ENCODE measurements at regions not wholly inside any gene's neighbourhood (a gene's known extent, or its start where the extent isn't known, plus 50 kb on each side); places are given as distances from the start of the nearest gene placed in this dataset.

GRCh38 chr9:13879981-13880380 lies 434.0 kb downstream of the NFIB start:
- POLR2A ChIA-PET = no interaction called here
- Histone ChIP-seq H2AFZ (ENCODE audit: insufficient read depth, low read depth, low read length, poor library complexity, severe bottlenecking) (no peak overlapping the region), H3K4me2 (replicated peaks; ENCODE audit: low read depth, low read length, poor library complexity, severe bottlenecking) (no peak overlapping the region), H3K27me3 (replicated peaks in 1 of 4; ENCODE audit: control extremely low read depth in 1 of 4, control insufficient read depth in 3 of 4, insufficient read depth in 4 of 4, low read length in 3 of 4) (no peaks in the 10 kb centered on the region), H4K20me1 (ENCODE audit: control insufficient read depth, insufficient read depth, low read length, poor library complexity, severe bottlenecking) (no peaks in the 10 kb centered on the region), H3K9ac (ENCODE audit: low read length) (no peak overlapping the region), H3K9me3 (ENCODE audit: control extremely low read depth in 1 of 3, control insufficient read depth in 2 of 3, insufficient read depth in 1 of 3, low read length in 2 of 3) (peaks cover 0 to 7% (median 0%) of the 10 kb centered on the region in 3 donors), H3K4me1 (ENCODE audit: control insufficient read depth in 2 of 2, insufficient read depth in 2 of 2, low read length in 2 of 2) (no peaks in the 10 kb centered on the region), H3K79me2 (ENCODE audit: control insufficient read depth, insufficient read depth, low read length) (no peaks in the 10 kb centered on the region), H3K4me3 (ENCODE audit: control extremely low read depth in 1 of 5, extremely low read depth in 1 of 5, insufficient read depth in 1 of 5, low read depth in 2 of 5, low read length in 4 of 5) (no peak overlapping the region), H3K27ac (ENCODE audit: low read length in 2 of 2) (no peak overlapping the region), H3K36me3 (replicated peaks in 1 of 2; ENCODE audit: control extremely low read depth in 1 of 2, control insufficient read depth in 1 of 2, extremely low read depth in 1 of 2, insufficient read depth in 2 of 2, low read length in 1 of 2) (no peaks in the 10 kb centered on the region)
- Mint-ChIP-seq H3K4me3 (no peak overlapping the region), H3K9me3 (ENCODE audit: insufficient read depth) (peaks cover 11% of the 10 kb centered on the region), H3K27ac (no peak overlapping the region), H3K4me1 (no peaks in the 10 kb centered on the region), H3K27me3 (no peaks in the 10 kb centered on the region)
- CTCF ChIA-PET = no interaction called here
- no CpG with 5 or more reads among the region's 1 CpG for WGBS (ENCODE audit: insufficient coverage)
- intact Hi-C loops (cut with micrococcal nuclease) = no loop called here
- no peak for ATAC-seq (ENCODE audit: low read depth)
- TF ChIP-seq CTCF (IDR thresholded peaks at IDR 0.05) = no peak
- DNase-seq = no peak

- no peak overlapping the region for H3K9ac ChIP-seq (ENCODE audit: low read length)
- ChIA-PET POLR2A (no interaction called here), CTCF (no interaction called here)
- no peaks in the 10 kb centered on the region for H3K36me3 ChIP-seq (replicated peaks in 1 of 2; ENCODE audit: control extremely low read depth in 1 of 2, control insufficient read depth in 1 of 2, extremely low read depth in 1 of 2, insufficient read depth in 2 of 2, low read length in 1 of 2)
- Mint-ChIP-seq H3K27ac (no peak overlapping the region), H3K4me1 (no peaks in the 10 kb centered on the region), H3K27me3 (no peaks in the 10 kb centered on the region), H3K4me3 (no peak overlapping the region), H3K9me3 (ENCODE audit: insufficient read depth) (peaks cover 9% of the 10 kb centered on the region)
- H3K27me3 ChIP-seq (replicated peaks in 1 of 4; ENCODE audit: control extremely low read depth in 1 of 4, control insufficient read depth in 3 of 4, insufficient read depth in 4 of 4, low read length in 3 of 4) = no peaks in the 10 kb centered on the region
- H3K27ac ChIP-seq (ENCODE audit: low read length in 2 of 2) = no peak overlapping the region
- H3K4me1 ChIP-seq (ENCODE audit: control insufficient read depth in 2 of 2, insufficient read depth in 2 of 2, low read length in 2 of 2) = no peaks in the 10 kb centered on the region
- 100% methylated on average over 2 of the region's 3 CpGs for WGBS (ENCODE audit: insufficient coverage)
- H3K79me2 ChIP-seq (ENCODE audit: control insufficient read depth, insufficient read depth, low read length) = no peaks in the 10 kb centered on the region
- no peaks in the 10 kb centered on the region for H4K20me1 ChIP-seq (ENCODE audit: control insufficient read depth, insufficient read depth, low read length, poor library complexity, severe bottlenecking)
- H3K4me3 ChIP-seq (ENCODE audit: control extremely low read depth in 1 of 5, extremely low read depth in 1 of 5, insufficient read depth in 1 of 5, low read depth in 2 of 5, low read length in 4 of 5) = no peak overlapping the region
- H2AFZ ChIP-seq (ENCODE audit: insufficient read depth, low read depth, low read length, poor library complexity, severe bottlenecking) = no peak overlapping the region
- intact Hi-C loops (cut with micrococcal nuclease) = no loop called here
- H3K9me3 ChIP-seq (ENCODE audit: control extremely low read depth in 1 of 3, control insufficient read depth in 2 of 3, insufficient read depth in 1 of 3, low read length in 2 of 3) = peaks cover 0 to 8% (median 0%) of the 10 kb centered on the region in 3 donors
- no peak for DNase-seq
- H3K4me2 ChIP-seq (replicated peaks; ENCODE audit: low read depth, low read length, poor library complexity, severe bottlenecking) = no peak overlapping the region
- TF ChIP-seq CTCF (IDR thresholded peaks at IDR 0.05) (no peak), EZH2 (IDR thresholded peaks at IDR 0.05; ENCODE audit: borderline replicate concordance, insufficient read depth, low read depth, low read length, poor library complexity, severe bottlenecking) (no peak)
- ATAC-seq (ENCODE audit: low read depth) = no peak
Observed at GRCh38 chr9:13879011-13879410, 434.9 kb downstream of the NFIB start.

Measured in B cell (primary cell).